ENCODE measurements at regions not wholly inside any gene's neighbourhood (a gene's known extent, or its start where the extent isn't known, plus 50 kb on each side); places are given as distances from the start of the nearest gene placed in this dataset.

DNA sequence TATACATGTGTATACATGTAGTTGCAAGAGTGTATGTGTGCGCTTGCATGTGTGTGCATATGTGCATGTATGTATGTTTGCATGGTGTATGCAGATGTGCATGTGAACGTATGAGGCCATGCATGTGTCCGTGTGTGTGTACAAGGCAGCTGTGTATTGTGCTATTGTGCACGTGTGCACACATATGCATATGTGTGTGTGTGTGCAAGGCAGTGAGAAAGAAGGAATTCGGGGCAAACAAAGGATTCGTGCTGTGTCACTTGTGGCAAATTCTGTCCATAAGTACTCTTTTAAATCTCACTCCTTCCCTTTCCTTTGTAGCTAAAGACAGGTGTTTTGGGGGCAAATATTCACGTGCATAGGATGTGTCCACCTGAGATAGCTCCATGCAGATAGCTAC is 227.1 kb downstream of the VRK1 start:
- TF ChIP-seq, protein P1, sequence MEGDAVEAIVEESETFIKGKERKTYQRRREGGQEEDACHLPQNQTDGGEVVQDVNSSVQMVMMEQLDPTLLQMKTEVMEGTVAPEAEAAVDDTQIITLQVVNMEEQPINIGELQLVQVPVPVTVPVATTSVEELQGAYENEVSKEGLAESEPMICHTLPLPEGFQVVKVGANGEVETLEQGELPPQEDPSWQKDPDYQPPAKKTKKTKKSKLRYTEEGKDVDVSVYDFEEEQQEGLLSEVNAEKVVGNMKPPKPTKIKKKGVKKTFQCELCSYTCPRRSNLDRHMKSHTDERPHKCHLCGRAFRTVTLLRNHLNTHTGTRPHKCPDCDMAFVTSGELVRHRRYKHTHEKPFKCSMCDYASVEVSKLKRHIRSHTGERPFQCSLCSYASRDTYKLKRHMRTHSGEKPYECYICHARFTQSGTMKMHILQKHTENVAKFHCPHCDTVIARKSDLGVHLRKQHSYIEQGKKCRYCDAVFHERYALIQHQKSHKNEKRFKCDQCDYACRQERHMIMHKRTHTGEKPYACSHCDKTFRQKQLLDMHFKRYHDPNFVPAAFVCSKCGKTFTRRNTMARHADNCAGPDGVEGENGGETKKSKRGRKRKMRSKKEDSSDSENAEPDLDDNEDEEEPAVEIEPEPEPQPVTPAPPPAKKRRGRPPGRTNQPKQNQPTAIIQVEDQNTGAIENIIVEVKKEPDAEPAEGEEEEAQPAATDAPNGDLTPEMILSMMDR (IDR thresholded peaks at IDR 0.05; ENCODE audit: insufficient read depth, low read length), result no peak
- TF ChIP-seq POLR2AphosphoS5 (IDR thresholded peaks at IDR 0.05; ENCODE audit: low read depth) (no peak), GABPA (IDR thresholded peaks at IDR 0.05; ENCODE audit: low read depth) (no peak)
- TF ChIP-seq, protein P2, sequence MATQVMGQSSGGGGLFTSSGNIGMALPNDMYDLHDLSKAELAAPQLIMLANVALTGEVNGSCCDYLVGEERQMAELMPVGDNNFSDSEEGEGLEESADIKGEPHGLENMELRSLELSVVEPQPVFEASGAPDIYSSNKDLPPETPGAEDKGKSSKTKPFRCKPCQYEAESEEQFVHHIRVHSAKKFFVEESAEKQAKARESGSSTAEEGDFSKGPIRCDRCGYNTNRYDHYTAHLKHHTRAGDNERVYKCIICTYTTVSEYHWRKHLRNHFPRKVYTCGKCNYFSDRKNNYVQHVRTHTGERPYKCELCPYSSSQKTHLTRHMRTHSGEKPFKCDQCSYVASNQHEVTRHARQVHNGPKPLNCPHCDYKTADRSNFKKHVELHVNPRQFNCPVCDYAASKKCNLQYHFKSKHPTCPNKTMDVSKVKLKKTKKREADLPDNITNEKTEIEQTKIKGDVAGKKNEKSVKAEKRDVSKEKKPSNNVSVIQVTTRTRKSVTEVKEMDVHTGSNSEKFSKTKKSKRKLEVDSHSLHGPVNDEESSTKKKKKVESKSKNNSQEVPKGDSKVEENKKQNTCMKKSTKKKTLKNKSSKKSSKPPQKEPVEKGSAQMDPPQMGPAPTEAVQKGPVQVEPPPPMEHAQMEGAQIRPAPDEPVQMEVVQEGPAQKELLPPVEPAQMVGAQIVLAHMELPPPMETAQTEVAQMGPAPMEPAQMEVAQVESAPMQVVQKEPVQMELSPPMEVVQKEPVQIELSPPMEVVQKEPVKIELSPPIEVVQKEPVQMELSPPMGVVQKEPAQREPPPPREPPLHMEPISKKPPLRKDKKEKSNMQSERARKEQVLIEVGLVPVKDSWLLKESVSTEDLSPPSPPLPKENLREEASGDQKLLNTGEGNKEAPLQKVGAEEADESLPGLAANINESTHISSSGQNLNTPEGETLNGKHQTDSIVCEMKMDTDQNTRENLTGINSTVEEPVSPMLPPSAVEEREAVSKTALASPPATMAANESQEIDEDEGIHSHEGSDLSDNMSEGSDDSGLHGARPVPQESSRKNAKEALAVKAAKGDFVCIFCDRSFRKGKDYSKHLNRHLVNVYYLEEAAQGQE (IDR thresholded peaks at IDR 0.05; ENCODE audit: insufficient replicate concordance, low read depth), result no peak
